H1 (cell line): ENCODE measurements at regions not wholly inside any gene's neighbourhood (a gene's known extent, or its start where the extent isn't known, plus 50 kb on each side); places are given as distances from the start of the nearest gene placed in this dataset.

Source experiments
- CTCF ChIA-PET: fragments of 300-600 bp; sonication (Branson Sonifier 250); formaldehyde crosslinking; loops from one replicate; lab custom pipeline; 2021; ENCODE audit not compliant: partially characterized antibody; lab: Charles Lee
- POLR2A ChIA-PET: fragments of 300-600 bp; sonication (Branson Sonifier 250); formaldehyde crosslinking; loops from one replicate; lab custom pipeline; 2021; ENCODE audit warnings: inconsistent platforms; ENCODE audit not compliant: partially characterized antibody; lab: Charles Lee
- DNase-seq, 2 experiments: peaks; one replicate each; pipeline versions ENCODE4 v3.0.0 to v3.0.0-alpha.2; 2010 to 2022; ENCODE audit warnings: low spot score in 2 of 2, low read depth in 1 of 2, mixed read lengths in 1 of 2
- FAIRE-seq: peaks from 2 replicates; lab custom pipeline; 2011; peaks lifted over from hg19 to GRCh38; lab: Jason Lieb, UNC
- H2AFZ ChIP-seq: 2 replicates; pipeline ENCODE4 v1.8.1; 2012; ENCODE audit warnings: low read length, inconsistent platforms
- H2AK5ac ChIP-seq: 2 replicates; pipeline ENCODE4 v1.6.1; 2013; ENCODE audit warnings: low read depth, low read length
- H2BK120ac ChIP-seq: replicated peaks from 2 replicates; pipeline ENCODE3; 2013; ENCODE audit warnings: low read depth, low read length, inconsistent platforms
- H2BK12ac ChIP-seq: 2 replicates; pipeline ENCODE4 v1.6.1; 2013; ENCODE audit warnings: low read depth, low read length
- H2BK15ac ChIP-seq: 2 replicates; pipeline ENCODE4 v1.6.1; 2013; ENCODE audit warnings: low read length
- H2BK20ac ChIP-seq: 2 replicates; pipeline ENCODE4 v1.6.1; 2013; ENCODE audit warnings: low read length
- H2BK5ac ChIP-seq: 2 replicates; pipeline ENCODE4 v1.6.1; 2013; ENCODE audit warnings: low read depth, low read length
- H3K14ac ChIP-seq: 2 replicates; pipeline ENCODE4 v1.6.1; 2013; ENCODE audit warnings: inconsistent platforms; ENCODE audit not compliant: insufficient read length
- H3K18ac ChIP-seq: 2 replicates; pipeline ENCODE4 v1.6.1; 2013; ENCODE audit warnings: low read length; ENCODE audit errors: extremely low read depth
- H3K23ac ChIP-seq: 2 replicates; pipeline ENCODE4 v1.6.1; 2013; ENCODE audit warnings: inconsistent platforms; ENCODE audit not compliant: insufficient read length
- H3K23me2 ChIP-seq: 2 replicates; pipeline ENCODE4 v1.6.1; 2013; ENCODE audit warnings: low read depth, low read length
- H3K27ac ChIP-seq: 2 replicates; pipeline ENCODE4 v1.6.1; 2011; ENCODE audit warnings: low read depth, low read length, inconsistent platforms
- H3K27me3 ChIP-seq, 4 experiments: replicated peaks in 1 of 4; 1 replicate in 1 of 4; 2 replicates in 3 of 4; pipeline versions ENCODE4 v1.6.1 to v1.8.1; 2011 to 2013; ENCODE audit warnings: low read length in 3 of 4, mild to moderate bottlenecking in 3 of 4, inconsistent platforms in 2 of 4, mixed read lengths in 2 of 4, moderate library complexity in 1 of 4; ENCODE audit not compliant: control insufficient read depth in 3 of 4, insufficient read depth in 3 of 4; ENCODE audit errors: extremely low read depth in 1 of 4
- H3K36me3 ChIP-seq, 4 experiments: 2 replicates each; pipeline versions ENCODE4 v1.6.1 to v1.8.1; 2011 to 2013; ENCODE audit warnings: mild to moderate bottlenecking in 4 of 4, low read length in 3 of 4, moderate library complexity in 2 of 4, control low read depth in 1 of 4, inconsistent platforms in 1 of 4; ENCODE audit not compliant: insufficient read depth in 4 of 4, control insufficient read depth in 2 of 4
- H3K4ac ChIP-seq: replicated peaks from 2 replicates; pipeline ENCODE3; 2013; ENCODE audit warnings: low read length, low read depth, mixed read lengths, inconsistent platforms; ENCODE audit not compliant: insufficient read length
- H3K4me1 ChIP-seq, 4 experiments: replicated peaks in 1 of 4; 1 replicate in 1 of 4; 2 replicates in 3 of 4; pipeline versions ENCODE4 v1.6.1 to v1.8.1; 2011 to 2013; ENCODE audit warnings: low read length in 3 of 4, inconsistent platforms in 2 of 4, mixed read lengths in 1 of 4; ENCODE audit not compliant: insufficient read depth in 4 of 4, control insufficient read depth in 3 of 4
- H3K4me2 ChIP-seq, 2 experiments: 2 replicates each; pipeline versions ENCODE4 v1.6.1 to v1.8.1; 2011 to 2013; ENCODE audit warnings: low read depth in 2 of 2, low read length in 2 of 2, control low read depth in 1 of 2, inconsistent platforms in 1 of 2, mild to moderate bottlenecking in 1 of 2; ENCODE audit not compliant: insufficient read depth in 1 of 2
- H3K4me3 ChIP-seq, 4 experiments: fragments of 200-600, 300-600 bp in 1 of 4; sonication (generic), shearing (Covaris generic), sonication (Bioruptor Twin) in 1 of 4; 2 replicates each; pipeline versions ENCODE4 v1.5.1 to v1.8.1; 2011 to 2016; ENCODE audit warnings: low read length in 4 of 4, low read depth in 3 of 4, control low read depth in 2 of 4, inconsistent platforms in 2 of 4, mild to moderate bottlenecking in 2 of 4, mixed read lengths in 1 of 4, moderate library complexity in 1 of 4; ENCODE audit not compliant: insufficient read depth in 2 of 4; ENCODE audit errors: extremely low read depth in 1 of 4
- H3K56ac ChIP-seq: replicated peaks from 2 replicates; pipeline ENCODE3; 2013; ENCODE audit warnings: low read depth, mild to moderate bottlenecking, mixed read lengths, low read length, inconsistent platforms; ENCODE audit not compliant: insufficient read length
- H3K79me1 ChIP-seq: 2 replicates; pipeline ENCODE4 v1.6.1; 2013; ENCODE audit warnings: low read depth, low read length, control low read depth
- H3K79me2 ChIP-seq, 2 experiments: 2 replicates each; pipeline versions ENCODE4 v1.6.1 to v1.8.1; 2012 to 2013; ENCODE audit warnings: low read length in 2 of 2, mild to moderate bottlenecking in 2 of 2, inconsistent platforms in 1 of 2; ENCODE audit not compliant: insufficient read depth in 2 of 2, control insufficient read depth in 1 of 2
- H3K9ac ChIP-seq, 4 experiments: replicated peaks in 1 of 4; 1 replicate in 1 of 4; 2 replicates in 3 of 4; pipeline versions ENCODE4 v1.6.1 to v1.8.1; 2011 to 2013; ENCODE audit warnings: low read depth in 3 of 4, low read length in 3 of 4, control low read depth in 2 of 4, mild to moderate bottlenecking in 2 of 4, moderate library complexity in 2 of 4, inconsistent platforms in 1 of 4; ENCODE audit errors: extremely low read depth in 1 of 4
- H3K9me3 ChIP-seq, 2 experiments: 2 replicates each; pipeline versions ENCODE4 v1.6.1 to v1.8.1; 2012 to 2013; ENCODE audit warnings: mild to moderate bottlenecking in 2 of 2, moderate library complexity in 2 of 2, control low read depth in 1 of 2, inconsistent platforms in 1 of 2, low read depth in 1 of 2, low read length in 1 of 2, mixed read lengths in 1 of 2; ENCODE audit not compliant: insufficient read depth in 2 of 2
- H4K20me1 ChIP-seq, 2 experiments: replicated peaks in 1 of 2; 2 replicates each; pipeline versions ENCODE3 to v1.8.1; 2011 to 2013; ENCODE audit warnings: inconsistent platforms in 2 of 2, low read length in 2 of 2, mild to moderate bottlenecking in 1 of 2; ENCODE audit not compliant: insufficient read depth in 2 of 2, control insufficient read depth in 1 of 2
- H4K5ac ChIP-seq: 2 replicates; pipeline ENCODE4 v1.6.1; 2013; ENCODE audit warnings: low read length, low read depth, mixed read lengths, inconsistent platforms; ENCODE audit not compliant: insufficient read length
- H4K8ac ChIP-seq: 2 replicates; pipeline ENCODE4 v1.8.0; 2013; ENCODE audit warnings: mild to moderate bottlenecking, moderate library complexity, low read length, inconsistent platforms; ENCODE audit not compliant: insufficient read depth; ENCODE audit errors: extremely low read depth
- H4K91ac ChIP-seq: replicated peaks from 2 replicates; pipeline ENCODE3; 2013; ENCODE audit warnings: low read length, mixed read lengths, inconsistent platforms; ENCODE audit not compliant: insufficient read length
- CBX5 ChIP-seq: fragments of 300-800, 300-1000 bp; sonication (generic); IDR thresholded peaks from 2 replicates; pipeline ENCODE4 v1.7.1; 2016; ENCODE audit warnings: antibody characterized with exemption, low read length, low read depth
- EZH2 ChIP-seq: fragments of 200-600 bp; sonication (generic); IDR thresholded peaks from 2 replicates; pipeline ENCODE4 v1.7.1; 2012; ENCODE audit warnings: low read depth, mild to moderate bottlenecking, moderate library complexity, low read length, inconsistent platforms; ENCODE audit not compliant: severe bottlenecking
- GTF2F1 ChIP-seq: IDR thresholded peaks from 2 replicates; pipeline ENCODE4 v1.6.1; 2012; ENCODE audit warnings: low read depth, low read length, improper control_type of control experiment, borderline replicate concordance
- HDAC2 ChIP-seq, 2 experiments: fragments of 300-600 bp in 1 of 2; sonication (generic) in 1 of 2; IDR thresholded peaks; 2 replicates each; pipeline ENCODE4 v1.6.1; 2011 to 2012; ENCODE audit warnings: low read depth in 2 of 2, low read length in 2 of 2, mild to moderate bottlenecking in 2 of 2, moderate library complexity in 2 of 2, borderline replicate concordance in 1 of 2, inconsistent platforms in 1 of 2
- POLR2AphosphoS5 ChIP-seq: IDR thresholded peaks from 2 replicates; pipeline ENCODE4 v1.6.1; 2011; ENCODE audit warnings: low read depth, low read length
- POU5F1 ChIP-seq: IDR thresholded peaks from 2 replicates; pipeline ENCODE4 v1.6.1; 2011; ENCODE audit warnings: low read depth, mild to moderate bottlenecking, low read length, moderate library complexity
- RBBP5 ChIP-seq: IDR thresholded peaks from 2 replicates; pipeline ENCODE4 v1.7.1; 2012; ENCODE audit warnings: low read depth, mild to moderate bottlenecking, inconsistent platforms, low read length, moderate library complexity, borderline replicate concordance
- SP4 ChIP-seq: IDR thresholded peaks from 2 replicates; pipeline ENCODE4 v1.6.1; 2012; ENCODE audit warnings: low read length, inconsistent platforms
- WGBS, 2 experiments: shearing (Covaris generic) in 1 of 2; methylation state at CpG; one replicate each; pipeline versions ENCODE4 v1.1.6 to v1.1.7; 2013 to 2015; ENCODE audit warnings: low lambda C conversion rate in 2 of 2, mixed read lengths in 2 of 2, inconsistent platforms in 1 of 2, low coverage in 1 of 2, missing lambda C conversion rate in 1 of 2; ENCODE audit not compliant: insufficient replicate concordance in 2 of 2, insufficient coverage in 1 of 2, insufficient read length in 1 of 2; ENCODE audit errors: extremely low coverage in 1 of 2, missing lambda C conversion rate in 1 of 2; 5-methylcytosine and 5-hydroxymethylcytosine counted together
- TF ChIP-seq, protein P1 (sequence below): IDR thresholded peaks from 2 replicates; pipeline ENCODE4 v1.6.1; 2012; ENCODE audit warnings: low read length, inconsistent platforms

DNA sequence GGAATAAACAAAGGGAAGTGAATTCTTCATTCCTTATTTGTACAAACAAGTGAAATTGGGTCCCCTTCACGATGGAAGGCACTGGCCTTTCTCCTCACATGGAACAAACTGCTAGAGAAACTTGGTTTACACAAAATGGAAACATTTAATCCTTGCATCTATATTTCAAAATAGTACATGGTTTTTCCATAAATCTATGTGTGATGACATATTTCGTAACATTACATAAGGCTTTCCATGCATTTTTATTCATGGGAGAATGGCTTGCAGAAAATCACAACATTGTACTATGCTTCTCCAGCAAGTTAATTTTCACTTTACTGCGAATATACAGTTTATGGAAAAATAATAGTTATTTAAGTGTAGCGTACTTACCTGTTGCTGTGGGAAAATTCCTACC lies 81.0 kb upstream of the CDIN1 start:
- Histone ChIP-seq H3K36me3 (no peaks in the 10 kb centered on the region), H3K23ac (no peak overlapping the region), H2AK5ac (no peak overlapping the region), H3K79me1 (no peaks in the 10 kb centered on the region), H3K4ac (no peak overlapping the region), H3K14ac (no peak overlapping the region), H3K79me2 (no peaks in the 10 kb centered on the region), H3K9me3 (no peaks in the 10 kb centered on the region), H3K27ac (no peak overlapping the region), H3K18ac (no peak overlapping the region), H2BK15ac (no peak overlapping the region), H2BK12ac (no peak overlapping the region), H3K56ac (no peak overlapping the region), H4K5ac (no peak overlapping the region), H3K23me2 (no peaks in the 10 kb centered on the region), H3K4me3 (no peak overlapping the region), H3K4me1 (peaks cover 0 to 2% (median 0%) of the 10 kb centered on the region in 4 experiments; a peak in 1 of 7 replicates), H3K9ac (no peak overlapping the region), H2BK5ac (no peak overlapping the region), H4K91ac (no peak overlapping the region), H2BK120ac (no peak overlapping the region), H4K20me1 (no peaks in the 10 kb centered on the region), H2AFZ (no peak overlapping the region), H3K27me3 (no peaks in the 10 kb centered on the region), H2BK20ac (no peak overlapping the region), H3K4me2 (no peak overlapping the region), H4K8ac (no peak overlapping the region)
- CTCF ChIA-PET: interaction anchor here (0.6 to 0.8 kb wide), 3 partner anchors 73 to 371 kb away, joined by 3 read pairs; no protein-coding TSS in a partner anchor
- DNase-seq (no peak), FAIRE-seq (no peak)
- WGBS, 2 experiments: 78% methylated on average over 4 of the region's 4 CpGs; no CpG with 5 or more reads in 1 of the 2 experiments
- POLR2A ChIA-PET: interaction anchor here (1.0 kb wide), 1 partner anchor 81 kb away, joined by 3 read pairs; the partner anchor contains the start of gene CDIN1
- TF ChIP-seq POLR2AphosphoS5 (no peak), GTF2F1 (no peak), POU5F1 (no peak), CBX5 (no peak), HDAC2 (IDR thresholded peaks at IDR 0.05; ENCODE audit: borderline replicate concordance in 1 of 2, low read depth in 2 of 2, low read length in 2 of 2) (no peak), RBBP5 (no peak), SP4 (no peak), EZH2 (no peak)
- TF ChIP-seq, protein P1, sequence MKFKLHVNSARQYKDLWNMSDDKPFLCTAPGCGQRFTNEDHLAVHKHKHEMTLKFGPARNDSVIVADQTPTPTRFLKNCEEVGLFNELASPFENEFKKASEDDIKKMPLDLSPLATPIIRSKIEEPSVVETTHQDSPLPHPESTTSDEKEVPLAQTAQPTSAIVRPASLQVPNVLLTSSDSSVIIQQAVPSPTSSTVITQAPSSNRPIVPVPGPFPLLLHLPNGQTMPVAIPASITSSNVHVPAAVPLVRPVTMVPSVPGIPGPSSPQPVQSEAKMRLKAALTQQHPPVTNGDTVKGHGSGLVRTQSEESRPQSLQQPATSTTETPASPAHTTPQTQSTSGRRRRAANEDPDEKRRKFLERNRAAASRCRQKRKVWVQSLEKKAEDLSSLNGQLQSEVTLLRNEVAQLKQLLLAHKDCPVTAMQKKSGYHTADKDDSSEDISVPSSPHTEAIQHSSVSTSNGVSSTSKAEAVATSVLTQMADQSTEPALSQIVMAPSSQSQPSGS: no peak
